H54 (cell line): ENCODE measurements at regions not wholly inside any gene's neighbourhood (a gene's known extent, or its start where the extent isn't known, plus 50 kb on each side); places are given as distances from the start of the nearest gene placed in this dataset.
"Not testable (repeated sequence)": the region's sequence is repeated elsewhere in the genome, so short reads cannot be mapped to it uniquely, and the experiment has no call there.

Experiments
- DNase-seq: peaks from one replicate; pipeline ENCODE4 v3.0.0; 2011; ENCODE audit warnings: low spot score, mixed read lengths; ENCODE audit not compliant: insufficient read length
- FAIRE-seq: peaks from 3 replicates; lab custom pipeline; 2011; peaks lifted over from hg19 to GRCh38; lab: Jason Lieb, UNC
- POLR2A ChIP-seq: IDR thresholded peaks from 2 replicates; pipeline ENCODE4 v1.6.1; 2011; ENCODE audit warnings: low read depth, mild to moderate bottlenecking, low read length

- TF ChIP-seq POLR2A, result no peak
- FAIRE-seq, result no peak
Measured at GRCh38 chr1:90864681-90865080, 147.6 kb upstream of the BARHL2 start.

GRCh38 chr1:90862782-90863181, 145.7 kb upstream of the BARHL2 start:
- TF ChIP-seq POLR2A, result no peak
- FAIRE-seq, result no peak

More at GRCh38 chr1:90864681-90865080, 147.6 kb upstream of the BARHL2 start:
- DNase-seq, result no peak

GRCh38 chr1:90861421-90861820, 144.3 kb upstream of the BARHL2 start:
- not testable (repeated sequence) for FAIRE-seq, DNase-seq

More at GRCh38 chr1:90862782-90863181, 145.7 kb upstream of the BARHL2 start:
- no peak for DNase-seq

- FAIRE-seq, result no peak
- TF ChIP-seq POLR2A, result no peak
- DNase-seq, result no peak
Measured at GRCh38 chr1:90856463-90857007, 139.4 kb upstream of the BARHL2 start.

GRCh38 chr1:90854397-90854924, 137.4 kb upstream of the BARHL2 start:
- FAIRE-seq, result no peak
- DNase-seq, result no peak
- no peak for TF ChIP-seq POLR2A

GRCh38 chr1:90851711-90852050, 134.6 kb upstream of the BARHL2 start:
- DNase-seq (no peak), FAIRE-seq (no peak)
- no peak for TF ChIP-seq POLR2A

- peak; percentile 25; the same call in 1 of the 2 replicates for TF ChIP-seq POLR2A
- no peak for FAIRE-seq
Measured at GRCh38 chr1:90850898-90851710, 134.0 kb upstream of the BARHL2 start.

GRCh38 chr1:90850181-90850897, 133.2 kb upstream of the BARHL2 start:
- no peak for TF ChIP-seq POLR2A
- FAIRE-seq (no peak), DNase-seq (no peak)

More at GRCh38 chr1:90850898-90851710, 134.0 kb upstream of the BARHL2 start:
- DNase-seq, result peak; percentile 71

GRCh38 chr1:90841473-90841872, 124.4 kb upstream of the BARHL2 start:
- DNase-seq (no peak), FAIRE-seq (no peak)
- TF ChIP-seq POLR2A, result no peak

GRCh38 chr1:90840352-90840751, 123.2 kb upstream of the BARHL2 start:
- DNase-seq (no peak), FAIRE-seq (no peak)
- no peak for TF ChIP-seq POLR2A

- no peak for DNase-seq
- no peak for TF ChIP-seq POLR2A
- FAIRE-seq, result no peak
Measured at GRCh38 chr1:90839323-90839722, 122.2 kb upstream of the BARHL2 start.

- no peak for TF ChIP-seq POLR2A
- FAIRE-seq (no peak), DNase-seq (no peak)
Measured at GRCh38 chr1:90838720-90839119, 121.6 kb upstream of the BARHL2 start.

- no peak for FAIRE-seq
- no peak for DNase-seq
Measured at GRCh38 chr1:90837420-90837819, 120.3 kb upstream of the BARHL2 start.

GRCh38 chr1:90836345-90836679, 119.2 kb upstream of the BARHL2 start:
- no peak for TF ChIP-seq POLR2A
- no peak for DNase-seq
- no peak for FAIRE-seq

More at GRCh38 chr1:90837420-90837819, 120.3 kb upstream of the BARHL2 start:
- TF ChIP-seq POLR2A, result no peak
